ENCODE measurements at regions not wholly inside any gene's neighbourhood (a gene's known extent, or its start where the extent isn't known, plus 50 kb on each side); places are given as distances from the start of the nearest gene placed in this dataset.
A peak's percentile ranks its signal among the peaks of the same experiment; 100 is the strongest.

DNA sequence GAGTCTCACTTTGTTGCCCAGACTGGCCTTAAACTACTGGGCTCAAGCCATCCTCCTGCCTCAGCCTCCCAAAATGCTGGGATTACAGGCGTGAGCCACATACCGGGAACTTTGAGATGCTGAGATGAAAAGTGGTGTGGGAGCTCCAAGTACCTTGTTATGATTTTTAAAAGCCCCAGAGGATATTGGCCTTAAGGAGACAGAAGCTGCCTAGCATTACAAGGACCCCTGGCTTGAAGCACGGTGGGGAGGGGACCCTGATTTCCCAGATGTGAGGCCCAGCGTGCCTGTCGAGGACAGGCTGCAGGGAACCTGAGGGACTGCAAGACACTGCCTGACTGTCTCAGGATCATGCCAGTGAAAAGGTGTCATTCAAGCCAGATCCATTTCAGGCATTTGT is 75.3 kb upstream of the TIAM2 start:
- Histone ChIP-seq H2AFZ (ENCODE audit: low read depth, low read length) (no peak overlapping the region), H3K4me3 (no peak overlapping the region), H3K9me1 (ENCODE audit: control insufficient read depth, insufficient read depth, low read length) (no peaks in the 10 kb centered on the region), H3K36me3 (ENCODE audit: control insufficient read depth, insufficient read depth, low read length) (no peaks in the 10 kb centered on the region), H3K27ac (ENCODE audit: extremely low read depth, low read depth, low read length) (no peak overlapping the region), H3K27me3 (ENCODE audit: control insufficient read depth in 2 of 2, insufficient read depth in 2 of 2, low read length in 2 of 2) (peaks cover 0 to 1% of the 10 kb centered on the region in 2 experiments; a peak in 1 of 5 replicates), H3K9me3 (replicated peaks; ENCODE audit: control insufficient read depth, insufficient read depth, low read depth, low read length) (no peaks in the 10 kb centered on the region), H3K4me2 (ENCODE audit: insufficient read depth, low read length) (no peak overlapping the region), H3K4me1 (replicated peaks in 1 of 2; ENCODE audit: control insufficient read depth in 2 of 2, insufficient read depth in 2 of 2, low read length in 2 of 2) (no peaks in the 10 kb centered on the region), H3K9ac (ENCODE audit: insufficient read depth in 1 of 2, low read depth in 2 of 2, low read length in 2 of 2) (0 out of 4 replicates have a peak overlapping the region, but pooled peaks of 1 of the 2 experiments have one; percentile 55), H3K79me2 (ENCODE audit: control insufficient read depth, insufficient read depth, low read length) (no peaks in the 10 kb centered on the region), H4K20me1 (replicated peaks; ENCODE audit: control insufficient read depth, insufficient read depth, low read length) (no peaks in the 10 kb centered on the region)
- DNase-seq (ENCODE audit: extremely low read depth in 1 of 4, low spot score in 3 of 4): no peak
- POLR2A ChIA-PET: no interaction called here
- CTCF ChIA-PET (ENCODE audit: low intra/inter-chr PET ratio): no interaction called here
- ATAC-seq: no peak
- FAIRE-seq: no peak
- in situ Hi-C loops (cut with MboI) (no loop called here), intact Hi-C loops (cut with micrococcal nuclease) (no loop called here)
- BruUV-seq (replicated peaks): no TSS peak
- WGBS (ENCODE audit: insufficient coverage, low coverage, missing lambda C conversion rate): 54% methylated on average over 5 of the region's 5 CpGs
- TF ChIP-seq GMEB1 (CRISPR knock-in tag; IDR thresholded peaks at IDR 0.05): no peak
- no peak for TF ChIP-seq SRSF1 (IDR thresholded peaks at IDR 0.05; ENCODE audit: low read depth, low read length)
- TF ChIP-seq FOXP4 (CRISPR knock-in tag; IDR thresholded peaks at IDR 0.05; ENCODE audit: borderline replicate concordance): no peak
- no peak for TF ChIP-seq CTCFL (IDR thresholded peaks at IDR 0.05; ENCODE audit: borderline replicate concordance, insufficient read depth, low read depth, low read length, poor library complexity, severe bottlenecking)
- TF ChIP-seq PPARD (CRISPR knock-in tag; IDR thresholded peaks at IDR 0.05): no peak
- TF ChIP-seq TFAP4 (CRISPR knock-in tag; IDR thresholded peaks at IDR 0.05; ENCODE audit: borderline replicate concordance): no peak
- no peak for TF ChIP-seq KLF10 (CRISPR knock-in tag; IDR thresholded peaks at IDR 0.05)
- TF ChIP-seq ZC3H11A (IDR thresholded peaks at IDR 0.05; ENCODE audit: low read depth, low read length): no peak

All from K562 (cell line).